ENCODE measurements at regions not wholly inside any gene's neighbourhood (a gene's known extent, or its start where the extent isn't known, plus 50 kb on each side); places are given as distances from the start of the nearest gene placed in this dataset.
A peak's percentile ranks its signal among the peaks of the same experiment; 100 is the strongest.

DNA sequence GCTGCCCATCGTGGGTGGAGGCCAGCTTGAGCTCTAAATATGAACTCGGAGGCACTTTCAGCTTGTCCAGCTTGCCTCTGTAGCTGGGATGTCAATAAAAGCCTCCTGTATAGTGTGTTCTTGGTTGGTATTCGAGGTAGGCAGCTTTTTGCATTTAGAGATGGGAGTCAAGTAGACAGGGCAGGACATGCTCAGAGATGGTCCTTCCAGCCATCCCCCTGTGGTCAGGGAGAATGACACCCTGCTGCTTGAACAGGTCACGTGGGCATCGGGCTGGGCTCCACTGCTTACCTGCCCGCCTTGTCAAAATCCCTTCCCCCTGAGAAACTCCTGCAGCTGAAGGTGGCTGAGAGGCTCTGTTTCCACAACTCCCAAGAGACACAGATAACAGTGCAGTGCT lies 302.5 kb downstream of the ZNF536 start:
- no peaks in the 10 kb centered on the region for H3K36me3 ChIP-seq
- H3K27ac ChIP-seq, result no peak overlapping the region
- no peaks in the 10 kb centered on the region for H3K4me1 ChIP-seq
- H3K27me3 ChIP-seq, result peaks cover 14% of the 10 kb centered on the region
- H3K9me3 ChIP-seq, result no peaks in the 10 kb centered on the region
- TF ChIP-seq, protein P1, sequence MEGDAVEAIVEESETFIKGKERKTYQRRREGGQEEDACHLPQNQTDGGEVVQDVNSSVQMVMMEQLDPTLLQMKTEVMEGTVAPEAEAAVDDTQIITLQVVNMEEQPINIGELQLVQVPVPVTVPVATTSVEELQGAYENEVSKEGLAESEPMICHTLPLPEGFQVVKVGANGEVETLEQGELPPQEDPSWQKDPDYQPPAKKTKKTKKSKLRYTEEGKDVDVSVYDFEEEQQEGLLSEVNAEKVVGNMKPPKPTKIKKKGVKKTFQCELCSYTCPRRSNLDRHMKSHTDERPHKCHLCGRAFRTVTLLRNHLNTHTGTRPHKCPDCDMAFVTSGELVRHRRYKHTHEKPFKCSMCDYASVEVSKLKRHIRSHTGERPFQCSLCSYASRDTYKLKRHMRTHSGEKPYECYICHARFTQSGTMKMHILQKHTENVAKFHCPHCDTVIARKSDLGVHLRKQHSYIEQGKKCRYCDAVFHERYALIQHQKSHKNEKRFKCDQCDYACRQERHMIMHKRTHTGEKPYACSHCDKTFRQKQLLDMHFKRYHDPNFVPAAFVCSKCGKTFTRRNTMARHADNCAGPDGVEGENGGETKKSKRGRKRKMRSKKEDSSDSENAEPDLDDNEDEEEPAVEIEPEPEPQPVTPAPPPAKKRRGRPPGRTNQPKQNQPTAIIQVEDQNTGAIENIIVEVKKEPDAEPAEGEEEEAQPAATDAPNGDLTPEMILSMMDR (IDR thresholded peaks at IDR 0.05), result no peak
- ATAC-seq (no peak), DNase-seq (no peak)
- H3K4me3 ChIP-seq, result no peak overlapping the region
- intact Hi-C loops (cut with DNase I), result no loop called here

DNA sequence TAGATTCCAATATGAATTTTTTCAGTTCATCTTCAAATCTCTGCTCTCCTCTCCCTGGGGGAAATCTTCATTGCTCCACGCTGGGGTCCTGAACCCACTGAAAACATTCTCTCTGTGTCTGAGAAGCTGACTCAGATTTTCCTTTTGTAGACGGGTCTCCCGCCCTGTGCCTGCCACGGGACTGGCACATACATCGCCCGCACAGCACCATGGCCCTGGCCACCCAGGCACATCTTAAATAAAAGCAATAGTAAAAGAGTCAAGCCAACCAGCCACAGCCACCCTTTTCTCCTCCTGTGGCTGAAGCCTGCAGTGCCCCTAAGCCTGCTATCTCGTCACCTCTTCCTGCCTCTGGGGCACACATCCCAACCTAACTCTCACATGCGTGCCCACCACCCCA lies 301.2 kb downstream of the ZNF536 start:
- no peak overlapping the region for H3K27ac ChIP-seq
- peaks cover 24% of the 10 kb centered on the region for H3K27me3 ChIP-seq
- TF ChIP-seq, protein P1 (IDR thresholded peaks at IDR 0.05), result no peak
- H3K9me3 ChIP-seq, result no peaks in the 10 kb centered on the region
- intact Hi-C loops (cut with DNase I), result no loop called here
- DNase-seq (no peak), ATAC-seq (no peak)
- H3K4me1 ChIP-seq, result no peaks in the 10 kb centered on the region
- H3K4me3 ChIP-seq, result no peak overlapping the region
- H3K36me3 ChIP-seq, result no peaks in the 10 kb centered on the region

DNA sequence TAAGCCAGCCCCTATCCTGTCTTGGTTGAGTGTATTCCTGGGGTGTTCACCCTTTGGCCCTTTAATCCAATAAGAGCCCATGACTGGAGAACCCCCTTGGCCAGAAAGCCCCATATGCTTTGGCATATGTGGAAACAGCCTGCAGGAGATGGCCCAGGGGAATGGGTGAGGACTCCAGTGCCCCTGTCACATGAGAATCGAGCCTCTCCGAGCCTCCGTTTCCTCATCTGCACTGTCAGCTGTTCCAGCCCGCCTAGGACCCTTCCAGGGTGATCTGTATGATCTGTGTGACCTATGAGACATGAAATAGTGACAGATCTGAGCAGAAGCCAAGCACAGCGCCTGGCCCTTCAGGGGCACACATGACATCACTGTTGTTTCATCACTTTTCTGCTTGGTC lies 300.7 kb downstream of the ZNF536 start:
- peak; percentile 19 for ATAC-seq
- Histone ChIP-seq H3K27ac (no peak overlapping the region), H3K4me3 (no peak overlapping the region), H3K9me3 (no peaks in the 10 kb centered on the region), H3K4me1 (no peaks in the 10 kb centered on the region), H3K27me3 (peaks cover 27% of the 10 kb centered on the region), H3K36me3 (no peaks in the 10 kb centered on the region)
- TF ChIP-seq, protein P1 (IDR thresholded peaks at IDR 0.05), result no peak
- intact Hi-C loops (cut with DNase I), result no loop called here
- no peak for DNase-seq

DNA sequence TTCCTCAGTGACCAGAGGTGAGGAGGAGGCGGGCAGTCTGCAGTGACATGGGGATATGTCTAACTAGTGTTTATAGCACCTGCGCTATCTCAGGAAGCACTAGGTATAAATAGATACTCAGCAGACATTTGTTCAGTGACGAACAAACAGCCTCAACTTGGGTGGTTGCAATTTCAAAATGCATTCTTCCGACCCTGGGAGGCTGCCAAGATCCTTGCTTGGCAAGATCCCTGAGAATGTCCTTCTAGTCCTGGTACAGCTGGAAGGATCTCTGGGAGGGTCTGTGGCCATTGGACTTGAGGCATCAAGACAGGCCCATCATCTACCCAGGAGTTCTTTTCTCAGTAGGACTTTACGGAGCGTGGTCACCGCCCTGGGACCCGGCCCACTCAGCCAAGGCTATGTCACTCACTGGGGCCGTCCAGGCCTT lies 299.5 kb downstream of the ZNF536 start:
- ATAC-seq (no peak), DNase-seq (no peak)
- no peaks in the 10 kb centered on the region for H3K9me3 ChIP-seq
- H3K36me3 ChIP-seq, result no peaks in the 10 kb centered on the region
- peaks cover 27% of the 10 kb centered on the region for H3K27me3 ChIP-seq
- intact Hi-C loops (cut with DNase I), result no loop called here
- no peak overlapping the region for H3K27ac ChIP-seq
- H3K4me3 ChIP-seq, result no peak overlapping the region
- TF ChIP-seq, protein P1 (IDR thresholded peaks at IDR 0.05), result no peak
- no peaks in the 10 kb centered on the region for H3K4me1 ChIP-seq

DNA sequence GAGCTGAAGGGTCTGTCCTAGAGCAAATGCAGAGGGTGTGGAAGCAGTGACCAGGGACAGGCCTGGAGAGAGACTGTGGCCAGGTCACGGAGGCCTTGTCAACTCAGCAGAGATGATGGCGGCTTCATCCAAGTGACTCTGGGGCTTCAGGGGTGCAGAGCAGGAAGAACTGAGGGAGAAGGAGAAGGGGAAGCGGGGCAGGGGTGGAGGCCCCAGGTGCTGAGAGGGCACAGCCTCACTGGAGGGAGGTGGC lies 299.1 kb downstream of the ZNF536 start:
- TF ChIP-seq, protein P1 (IDR thresholded peaks at IDR 0.05), result no peak
- H3K9me3 ChIP-seq, result no peaks in the 10 kb centered on the region
- no peak overlapping the region for H3K4me3 ChIP-seq
- H3K4me1 ChIP-seq, result no peaks in the 10 kb centered on the region
- DNase-seq, result no peak
- no peak for ATAC-seq
- H3K27ac ChIP-seq, result no peak overlapping the region
- intact Hi-C loops (cut with DNase I), result no loop called here
- H3K36me3 ChIP-seq, result no peaks in the 10 kb centered on the region
- peaks cover 27% of the 10 kb centered on the region for H3K27me3 ChIP-seq

DNA sequence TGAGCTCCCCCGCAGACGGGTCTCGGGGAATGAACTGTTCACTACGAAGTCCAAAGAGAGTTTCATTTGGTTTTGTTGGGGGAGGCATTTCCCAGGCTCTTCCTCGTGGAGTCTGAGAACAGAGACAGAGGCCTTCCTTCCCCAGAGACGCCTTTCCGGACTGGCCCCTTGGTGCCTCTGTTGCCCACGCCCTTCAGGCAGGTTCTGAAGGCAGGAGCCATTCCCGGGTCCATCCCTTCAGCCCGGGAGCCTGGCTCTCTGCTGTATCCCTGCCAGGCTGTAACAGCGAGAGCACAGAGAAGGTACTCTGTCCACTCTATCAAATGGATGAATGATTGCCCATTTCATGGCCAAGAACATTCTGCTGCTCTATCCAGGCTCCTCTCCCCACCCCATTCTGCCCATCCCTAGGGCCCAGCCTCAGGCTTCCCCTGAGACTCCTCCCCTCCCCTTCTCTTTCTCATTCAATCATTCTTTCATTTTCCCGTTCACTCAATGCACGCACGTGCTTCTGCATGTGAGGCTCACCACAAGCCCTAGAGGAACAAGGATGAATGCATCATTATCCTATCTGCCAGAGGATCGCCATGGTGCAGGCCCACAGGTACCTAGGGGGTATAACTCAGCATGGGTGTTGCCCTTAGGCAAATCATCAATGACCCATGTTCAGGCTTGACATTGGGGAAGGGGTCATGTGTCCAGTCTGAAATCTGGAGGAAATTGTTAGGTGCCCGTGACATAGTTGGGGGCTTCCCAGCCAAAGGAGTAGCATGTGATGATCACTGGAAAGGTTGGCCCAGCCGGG lies 298.6 kb downstream of the ZNF536 start:
- TF ChIP-seq, protein P1 (IDR thresholded peaks at IDR 0.05), result no peak
- Histone ChIP-seq H3K4me1 (no peaks in the 10 kb centered on the region), H3K9me3 (no peaks in the 10 kb centered on the region), H3K36me3 (no peaks in the 10 kb centered on the region), H3K27me3 (peaks cover 32% of the 10 kb centered on the region), H3K27ac (no peak overlapping the region), H3K4me3 (no peak overlapping the region)
- ATAC-seq, result no peak
- intact Hi-C loops (cut with DNase I), result no loop called here
- no peak for DNase-seq
